HG03354 (cell line): ENCODE measurements at regions not wholly inside any gene's neighbourhood (a gene's known extent, or its start where the extent isn't known, plus 50 kb on each side); places are given as distances from the start of the nearest gene placed in this dataset.
"Not testable (repeated sequence)": the region's sequence is repeated elsewhere in the genome, so short reads cannot be mapped to it uniquely, and the experiment has no call there.

ENCODE experiments used
- ATAC-seq: cut with Tn5 transposase; IDR thresholded peaks from one replicate; pipeline ENCODE4 v1.9.1; 2021; ENCODE audit warnings: mild to moderate bottlenecking; ENCODE audit not compliant: unreplicated experiment, poor library complexity, severe bottlenecking

DNA sequence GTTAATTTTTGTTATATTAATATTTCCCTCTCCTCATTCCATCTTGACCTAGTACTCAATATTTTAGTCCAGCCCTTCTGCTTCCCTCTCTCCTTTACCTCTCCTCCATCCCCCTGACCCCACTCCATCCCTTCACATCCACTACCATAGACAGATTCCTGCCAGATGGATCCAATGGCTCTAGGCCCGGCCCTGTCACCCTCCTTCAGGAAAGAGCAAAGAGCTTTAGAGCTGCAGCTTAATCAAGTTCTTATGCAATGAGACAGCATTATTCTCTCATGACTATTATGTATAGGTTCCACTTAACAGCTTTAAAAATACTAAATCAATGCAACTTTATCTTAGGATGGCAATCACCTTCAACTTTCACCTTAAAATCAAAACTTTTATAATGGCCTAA is 200.7 kb upstream of the TTC14 start:
- ATAC-seq: no peak

DNA sequence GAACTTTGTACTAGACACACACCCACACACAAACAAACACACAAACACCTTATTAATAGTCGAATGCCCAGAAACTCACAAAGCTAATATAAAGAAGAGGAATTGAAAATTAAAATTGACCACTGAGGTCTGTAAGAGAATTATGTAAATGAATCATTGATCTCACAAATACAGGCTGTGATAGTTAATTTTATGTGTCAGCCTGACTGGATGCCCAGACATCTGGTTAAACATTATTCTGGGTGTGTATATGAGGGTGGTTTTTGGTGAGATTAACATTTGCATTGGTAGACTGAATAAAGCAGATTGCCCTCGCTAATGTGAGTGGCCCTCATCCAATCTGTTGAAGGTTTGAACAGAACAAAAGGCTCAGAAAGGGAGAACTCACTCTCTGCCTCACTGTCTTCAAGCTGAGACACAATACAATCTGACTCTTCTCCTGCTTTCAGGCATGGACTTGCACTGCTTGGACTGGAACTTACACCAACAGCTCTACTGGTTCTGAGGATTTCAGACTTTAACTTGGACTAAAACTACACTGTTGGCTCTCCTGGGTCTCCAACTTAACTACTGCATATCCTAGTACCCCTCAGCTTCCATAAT is 199.4 kb upstream of the TTC14 start:
- ATAC-seq: peak; percentile 82

DNA sequence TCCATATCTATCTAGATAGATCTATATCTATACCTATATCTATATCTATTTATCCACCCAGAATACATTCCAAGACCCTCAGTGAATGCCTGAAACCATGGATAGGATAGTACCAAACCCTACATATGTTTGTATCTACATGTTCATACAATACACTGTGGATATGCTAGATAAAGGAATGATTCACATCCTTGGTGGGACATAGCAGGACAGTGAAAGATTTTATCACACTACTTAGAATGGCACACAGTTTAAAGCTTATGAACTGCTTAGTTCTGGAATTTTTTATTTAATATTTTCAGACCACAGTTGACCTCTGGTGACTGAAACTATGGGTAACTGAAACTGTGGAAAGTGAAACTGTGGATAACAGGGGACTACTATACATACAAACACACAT is 198.8 kb upstream of the TTC14 start:
- no peak for ATAC-seq

DNA sequence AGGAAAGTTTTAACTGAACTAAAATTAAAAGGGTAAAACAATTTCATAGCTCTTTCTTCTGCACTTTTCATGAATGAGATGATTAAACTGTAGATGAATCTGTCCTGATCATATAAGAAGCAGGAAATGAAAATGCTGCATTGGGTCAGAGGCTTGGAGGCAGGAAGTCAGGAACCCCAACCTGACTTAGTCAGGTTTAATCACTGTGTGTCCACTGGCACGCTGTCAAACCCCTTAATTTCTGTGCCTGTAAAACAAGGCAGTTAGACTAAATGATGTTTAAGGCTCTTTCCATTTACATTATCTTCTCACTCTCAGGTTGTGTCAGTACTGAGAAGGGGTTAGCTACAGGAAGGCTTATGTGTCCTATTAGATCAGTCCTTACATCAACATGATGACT is 193.3 kb upstream of the TTC14 start:
- ATAC-seq: no peak

DNA sequence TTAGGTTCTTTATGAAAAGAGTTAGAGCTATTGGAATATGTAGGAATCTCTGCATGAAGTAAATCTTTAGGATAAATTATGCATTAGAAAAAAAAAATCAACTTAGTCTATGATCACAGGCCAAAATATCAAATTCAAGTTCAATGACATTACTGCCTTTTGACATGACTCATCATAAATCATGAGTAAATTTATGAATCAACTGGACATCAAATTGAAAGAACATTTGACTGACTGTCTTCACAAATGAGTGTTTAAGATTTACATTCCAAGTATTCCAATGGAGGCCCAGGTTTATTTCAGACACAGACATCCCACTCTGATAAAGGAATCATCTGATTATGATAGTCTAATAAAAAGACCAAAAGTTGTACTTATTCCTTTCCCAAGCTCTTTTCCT is 192.8 kb upstream of the TTC14 start:
- no peak for ATAC-seq

DNA sequence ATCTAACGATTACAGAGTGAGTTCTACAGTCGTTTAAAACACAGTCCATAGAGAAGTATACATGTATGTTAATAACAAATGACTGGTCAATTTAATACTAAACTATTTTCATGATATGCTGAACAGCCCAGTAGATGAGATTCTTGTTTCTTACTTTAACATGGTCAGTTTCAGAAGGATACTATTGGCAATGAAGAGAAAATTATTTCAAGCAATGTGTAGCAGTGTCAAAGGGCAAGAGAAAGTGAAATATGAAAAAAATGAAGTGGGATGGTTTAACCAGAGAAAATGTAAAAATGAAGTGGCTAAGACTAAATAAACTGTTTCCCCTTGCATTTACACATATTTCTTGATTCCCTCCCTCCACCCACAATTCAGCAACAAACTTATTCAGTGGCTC is 192.1 kb upstream of the TTC14 start:
- ATAC-seq: no peak

DNA sequence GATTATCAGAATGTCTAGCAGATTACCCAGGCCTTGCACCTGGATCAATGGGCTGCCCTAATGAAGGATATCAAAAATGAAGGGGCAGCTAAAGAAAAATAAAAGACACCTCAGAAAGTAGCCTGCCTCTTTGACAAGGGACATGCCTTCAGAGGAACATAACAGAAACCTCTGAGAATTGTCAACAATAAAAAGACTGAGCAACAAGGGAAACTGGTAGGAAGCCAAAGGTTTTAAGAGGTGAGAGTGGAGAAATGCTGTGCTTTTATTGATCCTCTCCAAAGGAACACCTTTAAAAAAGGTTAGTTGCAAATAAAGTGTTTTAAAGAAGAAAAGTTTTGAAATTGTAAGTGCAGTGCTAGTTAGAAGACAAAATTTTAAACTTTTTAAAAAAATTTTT is 187.8 kb upstream of the TTC14 start:
- ATAC-seq: no peak

DNA sequence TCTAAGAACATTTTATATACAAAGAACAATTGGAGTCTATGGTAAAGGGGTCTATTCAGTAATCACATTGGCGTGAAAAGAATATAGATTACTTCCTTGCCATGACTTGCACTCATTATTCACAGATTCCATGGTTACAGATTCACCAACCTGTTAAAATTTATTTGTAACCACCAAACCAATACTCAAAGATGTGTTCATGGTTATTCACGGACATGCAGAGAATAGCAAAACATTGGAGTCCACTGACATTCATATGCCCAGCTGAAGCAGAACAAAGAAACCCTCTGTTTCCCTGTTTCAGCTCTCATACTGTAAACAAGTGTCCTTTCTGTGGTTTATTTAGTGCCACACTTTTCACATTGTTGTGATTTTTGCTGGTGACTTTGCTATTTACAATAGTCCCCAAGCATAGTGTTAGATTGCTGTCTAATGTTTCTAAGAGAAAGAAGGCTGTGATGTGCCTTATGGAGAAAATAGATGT is 185.8 kb upstream of the TTC14 start:
- no peak for ATAC-seq

DNA sequence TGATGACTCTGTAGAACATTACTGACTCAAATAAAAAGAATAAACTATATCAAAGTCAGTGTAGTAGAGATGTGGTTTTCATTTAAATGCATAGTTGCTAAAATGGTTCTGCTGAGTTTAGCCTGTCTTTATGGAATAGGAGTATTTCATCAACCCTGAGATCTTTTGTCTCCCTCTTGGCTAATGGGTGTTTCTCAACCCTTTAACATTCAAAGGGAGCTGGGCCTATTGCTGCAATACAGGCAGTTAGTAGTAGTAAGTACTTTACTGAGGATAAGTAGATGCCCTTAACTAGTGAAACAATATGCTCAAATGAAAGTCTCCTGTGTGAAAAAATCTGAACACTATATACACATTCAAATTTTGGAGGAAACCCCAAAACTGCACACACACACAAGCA is 184.7 kb upstream of the TTC14 start:
- no peak for ATAC-seq

DNA sequence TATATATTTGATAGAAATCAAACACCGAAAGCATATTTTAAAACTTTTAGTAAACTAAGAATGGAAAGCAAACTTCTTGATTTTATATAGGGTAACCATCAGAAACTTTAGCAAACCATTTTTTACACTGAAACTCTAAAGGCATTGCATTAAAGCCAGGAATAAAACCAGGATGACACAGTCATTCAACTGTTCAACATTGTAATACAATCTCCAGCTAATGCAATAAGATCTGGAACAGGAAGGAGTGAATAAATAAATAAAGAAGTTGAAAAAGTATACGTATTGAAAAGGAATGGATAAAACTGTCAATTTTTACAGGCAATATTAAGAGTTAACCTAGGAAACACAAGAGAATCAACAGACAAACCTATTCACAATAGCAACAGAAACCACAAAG is 181.9 kb upstream of the TTC14 start:
- ATAC-seq: no peak

DNA sequence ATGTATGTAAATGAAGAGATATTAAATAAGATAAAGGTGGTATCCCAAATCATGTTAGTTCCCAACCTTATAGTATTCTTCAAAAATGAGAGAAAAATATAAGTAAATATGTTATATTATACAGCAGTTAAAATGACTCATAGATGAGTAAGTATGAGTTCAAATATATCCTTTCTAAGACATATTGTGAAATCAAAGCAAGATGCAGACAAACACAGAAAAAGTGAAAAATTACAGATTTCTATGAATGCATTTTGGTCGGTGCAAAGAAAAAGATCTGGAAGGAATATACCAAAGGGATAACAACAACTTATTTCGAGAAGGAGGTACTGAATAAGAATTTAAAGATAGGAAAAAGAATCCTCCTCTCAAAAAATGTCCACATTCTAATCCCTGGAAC is 181.2 kb upstream of the TTC14 start:
- no peak for ATAC-seq

DNA sequence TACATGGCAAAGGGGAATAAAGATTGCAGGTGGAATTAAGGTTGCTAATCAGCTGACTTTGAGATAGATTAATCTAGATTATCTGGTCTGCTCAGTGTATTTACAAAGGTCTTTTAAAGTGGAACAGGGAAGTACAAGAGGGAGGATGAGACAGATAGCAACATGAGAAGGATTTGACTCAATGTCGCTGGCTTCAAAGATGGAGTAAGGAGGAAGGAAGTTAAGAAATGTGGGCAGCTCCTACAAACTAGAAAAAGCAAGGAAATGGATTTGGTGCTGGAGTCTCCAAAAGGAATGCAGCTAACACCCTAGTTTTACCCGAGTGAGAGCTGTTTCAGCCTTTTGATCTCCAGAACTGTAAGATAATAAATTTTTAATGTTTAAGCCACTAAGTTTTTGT is 180.7 kb upstream of the TTC14 start:
- no peak for ATAC-seq

DNA sequence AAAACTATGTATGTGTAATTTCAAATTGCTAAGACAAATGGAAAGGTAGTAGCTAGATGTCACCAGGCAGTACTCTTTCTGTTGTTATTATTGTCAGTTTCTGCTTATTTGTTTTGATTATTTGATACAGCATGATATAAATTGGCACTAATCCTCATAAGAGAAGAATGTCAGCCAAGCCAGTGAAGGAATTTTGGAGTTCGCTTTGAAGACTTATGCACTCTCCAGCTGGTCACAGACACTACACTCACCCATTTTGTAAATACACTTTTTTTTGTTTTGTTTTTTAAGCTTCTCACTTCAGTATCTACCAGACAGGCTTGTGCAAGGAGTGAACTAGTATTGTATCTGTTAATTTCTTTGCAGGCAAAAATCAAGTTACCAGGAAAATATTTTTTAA is 180.2 kb upstream of the TTC14 start:
- ATAC-seq: no peak

DNA sequence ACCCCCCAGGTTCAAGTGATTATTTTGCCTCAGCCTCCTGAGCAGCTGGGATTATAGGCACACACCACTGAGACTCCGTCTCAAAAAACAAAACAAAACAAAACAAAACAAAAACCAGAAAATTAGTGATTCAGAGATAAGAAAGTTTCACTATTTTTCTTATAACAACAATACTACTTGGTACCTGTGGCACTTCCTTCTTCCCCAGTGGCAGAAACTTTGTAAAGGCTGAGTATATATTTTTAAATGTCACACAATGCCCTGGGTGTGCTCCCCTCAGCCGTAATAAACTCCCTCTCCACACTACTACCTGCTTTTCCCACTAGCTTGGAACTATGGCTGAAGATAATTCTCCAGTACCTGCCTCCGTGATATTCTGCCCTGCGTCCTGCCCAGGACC is 177.7 kb upstream of the TTC14 start:
- not testable (repeated sequence) for ATAC-seq

DNA sequence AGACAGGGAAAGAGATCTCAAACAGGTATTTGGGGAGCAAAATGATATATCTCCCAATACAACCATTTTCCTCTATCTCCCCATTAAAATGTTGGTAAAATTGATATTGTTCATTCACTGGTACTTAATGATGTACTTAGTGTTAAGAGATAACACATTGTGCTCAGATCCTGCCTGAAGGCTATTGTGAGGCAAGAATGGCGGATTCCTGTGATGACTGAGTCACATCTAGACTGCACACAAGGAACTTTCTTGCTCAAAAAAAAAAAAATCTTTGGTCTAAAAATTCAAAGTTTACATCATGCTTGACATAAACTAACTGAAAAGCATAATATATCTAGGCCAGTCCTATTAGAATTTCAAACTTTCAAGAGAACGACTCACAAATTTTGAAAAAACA is 171.1 kb upstream of the TTC14 start:
- ATAC-seq: no peak

DNA sequence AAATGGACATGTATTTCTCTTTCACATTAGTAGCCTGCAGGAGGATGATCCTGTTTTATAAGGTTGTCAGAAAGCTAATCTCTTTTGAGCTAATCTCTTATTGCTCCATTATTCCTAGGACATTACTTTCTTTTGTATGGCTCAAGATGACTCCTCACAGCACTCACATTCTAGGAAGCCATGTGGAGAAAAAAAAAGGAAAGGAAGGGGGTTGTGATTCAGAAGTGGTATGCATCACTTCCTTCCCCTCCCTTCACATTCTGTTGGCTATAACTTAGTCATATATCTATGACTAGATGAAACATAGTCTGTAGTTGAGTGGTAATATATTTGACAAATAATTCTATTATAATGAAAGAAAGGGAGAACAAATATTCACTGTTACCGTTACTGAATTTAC is 168.8 kb upstream of the TTC14 start:
- ATAC-seq: no peak

DNA sequence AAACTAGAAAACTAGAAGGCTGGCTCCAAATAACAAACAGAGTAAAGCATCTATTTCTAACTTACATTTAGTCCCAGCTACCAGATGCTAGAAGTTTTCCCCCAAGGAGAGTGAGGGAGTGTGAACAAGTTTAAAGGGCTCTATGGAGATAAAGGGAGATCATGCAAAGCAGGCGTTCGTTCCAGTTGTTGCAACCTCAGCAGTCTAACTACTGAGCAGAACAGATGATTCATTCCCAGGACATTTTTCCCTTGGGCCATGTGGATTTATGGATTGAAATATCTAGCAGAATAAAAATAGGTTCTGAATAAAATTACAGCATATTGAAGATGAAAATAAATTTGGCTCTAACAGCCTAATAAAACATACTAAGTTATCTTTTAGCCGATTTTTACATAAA is 154.8 kb upstream of the TTC14 start:
- no peak for ATAC-seq

DNA sequence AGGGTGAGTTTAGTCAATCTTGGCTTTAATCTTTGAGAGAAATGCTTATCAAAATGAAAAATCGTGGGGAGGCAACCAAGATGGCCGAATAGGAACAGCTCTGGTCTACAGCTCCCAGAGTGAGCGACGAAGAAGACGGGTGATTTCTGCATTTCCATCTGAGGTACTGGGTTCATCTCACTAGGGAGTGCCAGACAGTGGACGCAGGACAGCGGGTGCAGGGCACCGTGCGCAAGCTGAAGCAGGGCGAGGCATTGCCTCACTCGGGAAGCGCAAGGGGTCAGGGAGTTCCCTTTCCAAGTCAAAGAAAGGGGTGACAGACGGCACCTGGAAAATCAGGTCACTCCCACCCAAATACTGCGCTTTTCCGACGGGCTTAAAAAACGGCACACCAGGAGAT is 153.6 kb upstream of the TTC14 start:
- not testable (repeated sequence) for ATAC-seq

DNA sequence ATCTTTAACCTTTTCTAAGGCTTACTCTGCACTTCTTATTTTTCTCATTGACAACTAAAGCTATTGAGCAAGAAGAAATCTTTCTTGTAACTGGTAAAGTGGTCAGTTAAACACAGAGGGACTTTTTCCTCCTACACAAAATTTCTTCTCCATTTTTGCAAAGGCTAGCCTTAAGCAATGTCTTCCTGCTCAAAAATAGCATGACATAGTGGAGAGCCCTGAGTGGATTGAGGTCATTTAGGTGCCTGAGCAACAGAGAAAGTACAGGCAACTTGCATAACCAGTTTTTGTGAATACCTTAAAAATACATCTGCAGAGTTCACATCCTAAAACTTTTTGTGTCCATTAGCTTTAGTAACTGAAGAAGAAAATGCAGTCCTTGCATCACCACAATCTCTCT is 144.7 kb upstream of the TTC14 start:
- no peak for ATAC-seq

DNA sequence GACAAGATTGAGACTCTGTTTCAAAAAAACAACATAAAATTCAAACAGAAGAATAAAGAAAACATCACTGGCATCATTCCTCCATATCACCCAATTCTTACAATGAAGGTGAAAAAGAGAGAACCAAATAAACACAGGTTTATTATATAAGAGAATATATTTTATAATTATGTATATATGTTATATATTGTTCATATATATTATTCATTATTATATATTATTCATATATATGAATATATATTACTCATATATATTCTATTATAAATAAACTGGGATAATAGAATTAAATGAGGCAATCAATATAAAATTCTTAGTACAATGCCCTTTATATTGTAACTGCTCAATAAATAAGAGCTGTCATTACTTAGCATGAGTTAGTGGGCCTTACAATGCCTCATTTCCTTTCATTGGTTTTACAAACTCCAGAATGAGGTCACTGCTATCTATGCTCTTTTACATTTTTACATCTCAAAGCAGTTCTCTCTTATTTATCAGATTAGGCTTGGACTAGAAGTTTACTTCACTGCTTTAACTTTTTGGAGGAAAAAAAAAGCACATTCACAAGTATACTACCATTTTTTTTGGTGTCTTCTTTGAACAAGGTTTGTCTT is 135.5 kb upstream of the TTC14 start:
- ATAC-seq: no peak

DNA sequence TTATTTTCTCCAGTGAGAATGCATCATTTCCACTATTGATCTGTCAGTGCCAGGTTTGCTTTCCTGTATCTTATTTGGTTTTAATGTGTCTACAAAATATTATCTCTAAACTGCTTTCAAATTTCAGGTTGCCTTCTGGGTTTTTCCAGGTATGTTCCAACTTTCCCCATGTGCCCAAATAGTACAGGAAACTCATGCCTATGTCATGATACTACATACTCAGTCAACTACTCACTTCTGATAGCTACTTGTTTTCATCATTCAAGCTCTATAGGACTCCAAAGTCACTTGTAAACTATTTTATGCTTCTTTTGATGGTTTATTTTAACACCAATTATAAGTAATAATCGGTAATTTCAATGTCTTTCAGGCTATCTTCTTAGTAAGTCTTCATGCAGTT is 134.8 kb upstream of the TTC14 start:
- ATAC-seq: no peak

DNA sequence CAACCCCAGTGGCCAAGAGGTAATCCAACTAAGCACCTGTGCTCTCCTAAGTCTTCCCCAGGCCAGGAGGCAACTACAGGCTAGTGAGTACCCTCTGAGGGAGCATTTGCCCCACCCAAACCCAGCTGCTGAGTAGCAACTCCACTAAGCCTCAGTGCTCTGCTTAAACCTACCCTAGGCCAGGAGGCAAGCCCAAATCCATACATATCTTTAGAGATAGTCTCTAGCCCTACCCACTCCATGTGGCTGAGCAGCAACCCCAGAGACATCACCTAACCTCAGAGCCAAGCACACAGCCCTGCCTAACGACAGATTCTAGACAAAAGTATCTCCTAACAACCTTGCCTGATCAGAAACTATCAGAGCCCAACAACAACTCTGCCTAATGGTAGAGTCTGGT is 132.8 kb upstream of the TTC14 start:
- ATAC-seq: no peak
